Stomach smooth muscle (tissue), 2 donors: ENCODE measurements at regions not wholly inside any gene's neighbourhood (a gene's known extent, or its start where the extent isn't known, plus 50 kb on each side); places are given as distances from the start of the nearest gene placed in this dataset.
"Not testable (repeated sequence)": the region's sequence is repeated elsewhere in the genome, so short reads cannot be mapped to it uniquely, and the experiment has no call there.

Experiments
- H3K27ac ChIP-seq: one replicate; pipeline ENCODE4 v1.7.0; 2013; ENCODE audit warnings: mild to moderate bottlenecking, low read length, inconsistent platforms
- H3K27me3 ChIP-seq, 2 donors: one replicate each; pipeline ENCODE4 v1.7.0; 2013; ENCODE audit warnings: low read length in 2 of 2; ENCODE audit not compliant: insufficient read depth in 2 of 2, control insufficient read depth in 1 of 2
- H3K36me3 ChIP-seq, 2 donors: one replicate each; pipeline ENCODE4 v1.7.0; 2013; ENCODE audit warnings: low read length in 2 of 2; ENCODE audit not compliant: control insufficient read depth in 2 of 2, insufficient read depth in 2 of 2
- H3K4me1 ChIP-seq: one replicate; pipeline ENCODE4 v1.7.0; 2013; ENCODE audit warnings: low read length; ENCODE audit not compliant: control insufficient read depth, insufficient read depth
- H3K4me3 ChIP-seq, 2 donors: one replicate each; pipeline ENCODE4 v1.7.0; 2013; ENCODE audit warnings: low read length in 2 of 2
- H3K9ac ChIP-seq, 2 donors: one replicate each; pipeline ENCODE4 v1.7.0; 2013; ENCODE audit warnings: low read length in 2 of 2, mild to moderate bottlenecking in 1 of 2
- H3K9me3 ChIP-seq, 2 donors: one replicate each; pipeline ENCODE4 v1.7.0; 2013; ENCODE audit warnings: low read length in 2 of 2; ENCODE audit not compliant: control insufficient read depth in 2 of 2
- donor health status: healthy.
- donor health status: Pancreatic carcinoma.

- no peaks in the 10 kb centered on the region for H3K36me3 ChIP-seq
- no peaks in the 10 kb centered on the region for H3K4me1 ChIP-seq
- H3K4me3 ChIP-seq: no peak overlapping the region
- no peaks in the 10 kb centered on the region for H3K9me3 ChIP-seq
- H3K27me3 ChIP-seq: no peaks in the 10 kb centered on the region
- no peak overlapping the region for H3K27ac ChIP-seq
- H3K9ac ChIP-seq: no peak overlapping the region
These were observed 1075.6 kb upstream of the GJE1 start for GRCh38 chr6:141056945-141057625.

GRCh38 chr6:141050471-141050870 lies 1082.3 kb upstream of the GJE1 start:
- H3K4me3 ChIP-seq: no peak overlapping the region
- no peak overlapping the region for H3K27ac ChIP-seq
- H3K27me3 ChIP-seq: no peaks in the 10 kb centered on the region
- H3K9ac ChIP-seq: no peak overlapping the region
- H3K4me1 ChIP-seq: no peaks in the 10 kb centered on the region
- no peaks in the 10 kb centered on the region for H3K36me3 ChIP-seq
- H3K9me3 ChIP-seq: no peaks in the 10 kb centered on the region

GRCh38 chr6:141048451-141048850 lies 1084.3 kb upstream of the GJE1 start:
- Histone ChIP-seq H3K9ac (no peak overlapping the region), H3K4me3 (no peak overlapping the region), H3K27ac (no peak overlapping the region), H3K4me1 (no peaks in the 10 kb centered on the region), H3K36me3 (no peaks in the 10 kb centered on the region), H3K9me3 (no peaks in the 10 kb centered on the region), H3K27me3 (no peaks in the 10 kb centered on the region)

- not testable (repeated sequence) for H3K27ac ChIP-seq, H3K4me3 ChIP-seq, H3K36me3 ChIP-seq, H3K27me3 ChIP-seq, H3K9ac ChIP-seq, H3K4me1 ChIP-seq, H3K9me3 ChIP-seq
These were observed 1086.2 kb upstream of the GJE1 start for GRCh38 chr6:141046496-141046895.

- Histone ChIP-seq H3K36me3 (no peaks in the 10 kb centered on the region), H3K27ac (no peak overlapping the region), H3K4me1 (no peaks in the 10 kb centered on the region), H3K9me3 (peaks cover 0 to 2% of the 10 kb centered on the region in 2 donors), H3K4me3 (no peak overlapping the region), H3K9ac (no peak overlapping the region), H3K27me3 (no peaks in the 10 kb centered on the region)
These were observed 1091.1 kb upstream of the GJE1 start for GRCh38 chr6:141041596-141042087.

GRCh38 chr6:141035312-141036200 lies 1097.2 kb upstream of the GJE1 start:
- Histone ChIP-seq H3K9ac (no peak overlapping the region), H3K36me3 (no peaks in the 10 kb centered on the region), H3K9me3 (no peaks in the 10 kb centered on the region), H3K27ac (no peak overlapping the region), H3K27me3 (no peaks in the 10 kb centered on the region), H3K4me3 (no peak overlapping the region), H3K4me1 (no peaks in the 10 kb centered on the region)

- Histone ChIP-seq H3K4me3 (no peak overlapping the region), H3K27me3 (no peaks in the 10 kb centered on the region), H3K4me1 (no peaks in the 10 kb centered on the region), H3K27ac (no peak overlapping the region), H3K9me3 (no peaks in the 10 kb centered on the region), H3K9ac (no peak overlapping the region), H3K36me3 (no peaks in the 10 kb centered on the region)
These were observed 1099.6 kb upstream of the GJE1 start for GRCh38 chr6:141033101-141033500.

- Histone ChIP-seq H3K9ac (no peak overlapping the region), H3K36me3 (no peaks in the 10 kb centered on the region), H3K27me3 (no peaks in the 10 kb centered on the region), H3K9me3 (no peaks in the 10 kb centered on the region), H3K4me1 (no peaks in the 10 kb centered on the region), H3K4me3 (no peak overlapping the region), H3K27ac (no peak overlapping the region)
These were observed 1102.8 kb upstream of the GJE1 start for GRCh38 chr6:141029908-141030307.

GRCh38 chr6:141028791-141029280 lies 1103.9 kb upstream of the GJE1 start:
- H3K4me1 ChIP-seq: no peaks in the 10 kb centered on the region
- H3K27ac ChIP-seq: no peak overlapping the region
- H3K4me3 ChIP-seq: no peak overlapping the region
- no peak overlapping the region for H3K9ac ChIP-seq
- H3K36me3 ChIP-seq: no peaks in the 10 kb centered on the region
- H3K9me3 ChIP-seq: no peaks in the 10 kb centered on the region
- H3K27me3 ChIP-seq: no peaks in the 10 kb centered on the region

- no peak overlapping the region for H3K4me3 ChIP-seq
- no peak overlapping the region for H3K9ac ChIP-seq
- no peaks in the 10 kb centered on the region for H3K36me3 ChIP-seq
- no peak overlapping the region for H3K27ac ChIP-seq
- no peaks in the 10 kb centered on the region for H3K4me1 ChIP-seq
- no peaks in the 10 kb centered on the region for H3K9me3 ChIP-seq
- H3K27me3 ChIP-seq: no peaks in the 10 kb centered on the region
These were observed 1106.2 kb upstream of the GJE1 start for GRCh38 chr6:141026504-141026903.

- no peak overlapping the region for H3K9ac ChIP-seq
- H3K4me1 ChIP-seq: no peaks in the 10 kb centered on the region
- no peaks in the 10 kb centered on the region for H3K36me3 ChIP-seq
- no peak overlapping the region for H3K27ac ChIP-seq
- H3K4me3 ChIP-seq: no peak overlapping the region
- no peaks in the 10 kb centered on the region for H3K27me3 ChIP-seq
- H3K9me3 ChIP-seq: no peaks in the 10 kb centered on the region
These were observed 1108.2 kb upstream of the GJE1 start for GRCh38 chr6:141024526-141024925.
